GM12865 (cell line): ENCODE measurements at regions not wholly inside any gene's neighbourhood (a gene's known extent, or its start where the extent isn't known, plus 50 kb on each side); places are given as distances from the start of the nearest gene placed in this dataset.

ENCODE experiments used
- DNase-seq: peaks from one replicate; pipeline ENCODE4 v3.0.0; 2010; ENCODE audit warnings: low read depth
- H3K4me3 ChIP-seq: 2 replicates; pipeline ENCODE4 v1.5.1; 2011; ENCODE audit warnings: mild to moderate bottlenecking, low read depth, low read length, control low read depth
- TF ChIP-seq, protein P1 (sequence below): IDR thresholded peaks from 2 replicates; pipeline ENCODE4 v1.5.1; 2011; ENCODE audit warnings: low read length, control low read depth, low read depth, inconsistent platforms; ENCODE audit not compliant: insufficient read depth; ENCODE audit errors: missing control alignments

DNA sequence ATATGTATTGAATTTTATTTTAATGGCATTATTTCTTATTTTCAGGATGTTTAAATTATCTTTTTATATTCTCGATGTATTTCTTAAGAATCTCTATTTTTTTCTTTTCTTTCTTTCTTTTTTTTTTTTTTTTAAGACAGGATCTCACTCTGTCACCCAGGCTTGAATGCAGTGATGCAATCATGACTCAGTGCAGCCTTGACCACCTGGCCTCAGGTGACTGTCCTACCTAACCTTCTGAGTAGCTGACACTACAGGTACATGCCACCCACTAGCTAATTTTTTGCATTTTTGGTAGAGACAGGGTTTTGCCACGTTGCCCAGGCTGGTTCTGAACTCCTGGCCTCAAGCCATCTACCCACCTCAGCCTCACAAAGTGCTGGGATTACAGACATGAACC is 143.8 kb upstream of the LAMA2 start:
- TF ChIP-seq, protein P1, sequence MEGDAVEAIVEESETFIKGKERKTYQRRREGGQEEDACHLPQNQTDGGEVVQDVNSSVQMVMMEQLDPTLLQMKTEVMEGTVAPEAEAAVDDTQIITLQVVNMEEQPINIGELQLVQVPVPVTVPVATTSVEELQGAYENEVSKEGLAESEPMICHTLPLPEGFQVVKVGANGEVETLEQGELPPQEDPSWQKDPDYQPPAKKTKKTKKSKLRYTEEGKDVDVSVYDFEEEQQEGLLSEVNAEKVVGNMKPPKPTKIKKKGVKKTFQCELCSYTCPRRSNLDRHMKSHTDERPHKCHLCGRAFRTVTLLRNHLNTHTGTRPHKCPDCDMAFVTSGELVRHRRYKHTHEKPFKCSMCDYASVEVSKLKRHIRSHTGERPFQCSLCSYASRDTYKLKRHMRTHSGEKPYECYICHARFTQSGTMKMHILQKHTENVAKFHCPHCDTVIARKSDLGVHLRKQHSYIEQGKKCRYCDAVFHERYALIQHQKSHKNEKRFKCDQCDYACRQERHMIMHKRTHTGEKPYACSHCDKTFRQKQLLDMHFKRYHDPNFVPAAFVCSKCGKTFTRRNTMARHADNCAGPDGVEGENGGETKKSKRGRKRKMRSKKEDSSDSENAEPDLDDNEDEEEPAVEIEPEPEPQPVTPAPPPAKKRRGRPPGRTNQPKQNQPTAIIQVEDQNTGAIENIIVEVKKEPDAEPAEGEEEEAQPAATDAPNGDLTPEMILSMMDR: no peak
- H3K4me3 ChIP-seq: no peak overlapping the region
- DNase-seq: no peak

GRCh38 chr6:128738112-128738511 is 144.8 kb upstream of the LAMA2 start:
- DNase-seq: peak; percentile 23
- TF ChIP-seq, protein P1: no peak

GRCh38 chr6:128736780-128737179 is 146.2 kb upstream of the LAMA2 start:
- no peak overlapping the region for H3K4me3 ChIP-seq
- TF ChIP-seq, protein P1: no peak

More at GRCh38 chr6:128738112-128738511, 144.8 kb upstream of the LAMA2 start:
- no peak overlapping the region for H3K4me3 ChIP-seq

GRCh38 chr6:128731249-128732165 is 151.4 kb upstream of the LAMA2 start:
- TF ChIP-seq, protein P1: peak; percentile 51
- H3K4me3 ChIP-seq: no peak overlapping the region
- DNase-seq: peak; percentile 41

More at GRCh38 chr6:128736780-128737179, 146.2 kb upstream of the LAMA2 start:
- DNase-seq: no peak

DNA sequence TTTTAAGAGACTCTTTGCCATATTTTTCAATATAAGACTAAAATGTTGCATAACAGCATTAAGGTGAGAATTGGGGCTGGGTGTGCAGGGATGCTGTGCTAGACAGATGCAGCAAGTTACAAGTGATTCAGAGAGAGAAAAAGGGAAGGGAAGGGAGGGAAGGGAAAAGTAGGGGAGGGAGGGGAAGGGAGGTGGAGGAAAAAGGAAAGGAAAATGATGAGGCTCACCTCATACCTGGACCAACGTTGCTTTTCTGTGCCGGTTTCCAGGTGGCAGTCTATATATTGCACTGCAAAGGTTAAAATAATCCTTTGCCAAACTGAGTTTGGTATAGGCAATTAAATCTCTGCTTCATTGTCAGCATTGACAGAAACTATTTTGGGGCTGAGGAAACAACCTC is 155.4 kb upstream of the LAMA2 start:
- H3K4me3 ChIP-seq: no peak overlapping the region
- TF ChIP-seq, protein P1: no peak

DNA sequence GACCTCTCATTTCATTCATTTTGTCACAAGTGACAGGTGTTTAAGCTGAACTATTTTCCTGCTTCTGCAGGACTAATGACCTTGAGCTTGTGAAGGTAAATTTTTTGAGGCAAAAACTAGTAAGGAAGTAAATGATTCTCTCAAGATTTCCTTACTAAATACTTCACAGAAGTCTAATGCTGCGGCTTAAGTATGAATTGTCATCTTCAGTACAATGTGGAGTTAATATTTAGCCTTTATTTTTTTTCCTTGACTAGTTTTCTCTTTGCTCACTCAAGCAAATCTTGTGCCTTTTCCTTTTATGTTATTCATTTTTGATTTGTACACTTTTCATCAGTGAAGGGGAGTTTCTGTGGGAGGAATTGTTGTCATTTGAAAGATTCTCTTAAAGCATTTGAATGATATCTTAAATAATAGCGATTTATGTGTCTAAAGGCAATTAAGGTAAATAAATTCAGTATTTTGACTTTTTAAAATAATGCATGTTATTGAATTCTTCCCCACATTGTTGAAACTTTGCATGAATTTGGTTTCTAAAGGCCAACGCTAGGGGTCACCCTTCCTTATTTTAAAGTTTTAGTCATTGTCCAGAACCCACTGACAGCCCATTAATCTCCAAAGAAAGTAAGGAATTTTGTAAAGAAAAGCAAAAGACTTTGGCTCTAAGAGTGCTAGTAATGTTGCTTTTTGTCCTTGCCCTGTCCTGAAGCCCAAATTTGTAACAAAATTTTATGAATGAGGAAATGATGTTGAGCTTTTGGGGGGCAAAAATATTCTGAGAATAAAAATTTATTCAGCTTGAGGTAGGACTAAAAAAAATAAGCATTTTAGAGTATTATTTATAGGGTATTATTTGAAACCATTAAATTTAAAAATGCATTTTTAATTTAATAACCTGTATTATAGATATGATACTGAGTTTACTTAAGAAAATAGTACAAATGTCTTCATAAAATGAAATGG is 157.4 kb upstream of the LAMA2 start:
- no peak overlapping the region for H3K4me3 ChIP-seq
- TF ChIP-seq, protein P1: peak; percentile 43
- DNase-seq: peak; percentile 30

More for the DNA sequence above, 155.4 kb upstream of the LAMA2 start:
- no peak for DNase-seq
